Activated CD4-positive, CD25-positive, alpha-beta regulatory T cell (primary cell): ENCODE measurements at regions not wholly inside any gene's neighbourhood (a gene's known extent, or its start where the extent isn't known, plus 50 kb on each side); places are given as distances from the start of the nearest gene placed in this dataset.
"Not testable (repeated sequence)": the region's sequence is repeated elsewhere in the genome, so short reads cannot be mapped to it uniquely, and the experiment has no call there.

Source experiments
- DNase-seq, 4 experiments: peaks; one replicate each; lab custom pipeline; 2025; lab: John Stamatoyannopoulos, UW

DNA sequence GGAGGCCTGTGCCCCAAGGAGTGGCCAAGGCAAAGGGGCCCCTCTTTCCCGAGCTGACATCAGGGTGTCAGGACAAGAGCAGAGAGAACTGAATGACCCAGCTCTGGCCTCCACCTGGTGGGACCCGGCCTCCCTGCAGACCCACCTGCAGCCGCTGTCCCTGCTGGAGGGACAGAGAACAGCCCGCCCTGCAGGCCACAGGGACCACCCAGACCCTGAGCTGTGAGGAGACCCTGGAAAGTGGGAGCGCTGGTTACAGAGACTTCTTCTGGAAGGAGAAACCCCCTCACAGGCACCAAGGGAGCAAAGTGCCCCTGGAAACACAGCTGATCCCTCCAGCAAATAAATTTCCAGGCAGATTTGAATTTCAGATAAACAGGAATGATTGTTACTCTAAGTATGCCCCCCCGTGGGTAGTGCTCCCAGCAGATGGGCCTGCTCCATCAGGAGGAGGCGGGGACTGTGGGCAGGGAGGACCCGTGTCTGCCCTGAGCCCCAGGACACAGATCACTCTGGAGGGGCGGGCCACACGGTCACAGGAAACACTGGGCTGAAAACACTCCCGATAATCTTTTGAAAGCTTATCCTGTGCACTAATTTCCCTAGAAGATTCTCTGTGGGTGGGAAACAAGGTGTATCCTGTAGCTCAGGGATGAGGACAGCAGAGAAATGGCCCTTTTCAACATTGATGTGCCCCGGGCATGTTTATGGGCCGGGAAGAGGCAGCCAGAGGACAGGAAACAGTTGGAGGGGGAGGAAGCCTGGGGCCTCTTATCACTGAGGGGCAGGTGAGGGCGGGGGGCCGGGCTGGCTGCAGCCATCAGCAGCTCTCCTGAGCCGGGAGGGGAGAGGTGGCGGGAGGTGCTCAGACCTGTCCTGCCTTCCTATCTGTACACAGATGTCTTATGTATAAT is 276.0 kb downstream of the ADGRD1 start:
- DNase-seq: no peak

DNA sequence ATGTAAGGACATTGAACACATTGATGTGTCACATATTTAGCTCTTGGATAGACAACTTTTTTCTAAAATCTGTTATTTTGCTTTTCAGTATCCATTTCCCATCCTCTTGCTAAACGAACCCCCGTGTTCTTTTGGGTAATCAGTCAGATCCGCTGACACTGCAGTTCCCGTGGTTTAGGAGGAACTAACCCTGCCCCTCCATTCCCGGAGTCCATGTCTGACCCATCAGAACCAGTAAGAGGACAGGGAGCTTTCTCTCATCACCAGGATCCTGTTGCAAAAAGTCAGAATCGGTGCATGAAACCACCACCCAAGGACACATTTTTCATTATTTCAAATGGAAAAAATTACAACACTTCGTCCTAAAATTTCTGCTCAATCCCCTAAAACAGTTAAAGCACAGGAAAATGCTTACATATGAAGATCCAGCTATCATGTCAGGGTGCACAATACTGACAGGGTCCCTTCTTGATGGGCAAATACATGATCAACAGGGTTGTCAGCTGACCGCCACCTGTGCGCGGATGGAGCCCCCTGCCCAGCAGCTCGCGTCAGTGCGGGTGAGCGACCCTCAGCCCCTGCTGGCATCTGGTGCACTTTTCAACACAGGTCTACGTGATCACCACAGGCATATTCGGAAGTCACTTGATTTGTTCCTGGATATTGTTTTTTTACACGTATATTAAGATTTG is 276.8 kb downstream of the ADGRD1 start:
- DNase-seq: no peak

DNA sequence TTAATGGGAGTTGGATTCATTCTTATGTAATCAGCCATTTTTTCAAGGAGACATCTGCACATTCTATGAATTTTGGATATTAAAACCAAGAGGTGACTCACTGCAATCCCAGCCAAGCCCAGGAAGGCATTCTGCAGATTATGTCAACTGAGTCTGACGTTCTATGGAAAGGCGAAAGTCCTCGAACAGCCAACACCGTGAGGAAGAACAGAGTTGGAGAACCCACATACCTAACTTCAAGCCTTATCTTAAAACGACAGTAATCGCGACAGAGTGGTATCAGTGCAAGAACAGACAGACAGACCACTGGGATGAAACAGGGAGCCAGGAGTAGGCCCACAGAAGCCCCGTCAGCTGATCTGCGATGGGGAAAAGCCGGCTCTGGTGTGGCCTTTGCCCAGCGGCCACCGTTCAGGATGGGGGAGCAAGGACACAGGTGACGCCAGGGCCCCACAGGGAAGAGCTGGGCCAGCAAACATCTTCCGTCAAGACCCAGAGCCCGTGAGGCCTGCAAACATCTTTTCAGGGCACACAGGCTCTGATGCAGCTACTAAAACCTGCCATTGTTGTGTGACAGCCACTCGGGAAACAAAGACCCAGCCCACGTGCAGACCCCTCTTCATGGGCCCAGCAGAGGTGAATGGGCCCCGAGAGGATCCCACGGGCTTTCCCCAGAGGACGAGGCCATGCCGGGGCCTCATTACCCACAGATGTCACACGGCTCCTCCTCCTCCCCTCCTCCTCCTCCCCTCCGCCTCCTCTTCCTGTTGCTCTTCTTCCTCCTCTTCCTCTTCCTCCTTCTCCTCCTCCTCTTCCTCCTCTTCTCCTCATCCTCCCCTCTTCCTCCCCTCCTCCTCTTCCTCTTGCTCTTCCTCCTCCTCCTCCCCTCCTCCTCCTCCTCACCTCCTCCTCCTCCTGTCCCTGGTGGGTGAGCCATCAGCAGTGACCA is 277.6 kb downstream of the ADGRD1 start:
- no peak for DNase-seq

DNA sequence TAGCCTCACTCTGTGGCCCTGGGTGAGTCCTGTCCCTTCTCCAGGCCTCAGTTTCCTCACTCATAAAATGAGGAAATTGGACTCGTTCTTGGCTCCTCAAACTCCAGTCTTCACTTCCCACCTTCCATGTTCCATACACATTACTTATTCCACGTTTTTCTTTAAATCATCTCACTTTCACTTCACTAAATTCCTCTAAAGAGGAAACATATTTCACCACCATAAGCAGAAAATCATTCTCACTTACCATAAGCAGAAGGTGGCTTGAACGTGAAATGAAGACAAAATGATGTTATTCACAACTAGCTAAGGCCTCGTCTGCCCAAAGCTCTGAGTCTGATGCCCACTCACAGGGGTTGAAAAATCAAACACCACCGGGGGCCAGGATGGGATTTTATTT is 278.3 kb downstream of the ADGRD1 start:
- DNase-seq: no peak

DNA sequence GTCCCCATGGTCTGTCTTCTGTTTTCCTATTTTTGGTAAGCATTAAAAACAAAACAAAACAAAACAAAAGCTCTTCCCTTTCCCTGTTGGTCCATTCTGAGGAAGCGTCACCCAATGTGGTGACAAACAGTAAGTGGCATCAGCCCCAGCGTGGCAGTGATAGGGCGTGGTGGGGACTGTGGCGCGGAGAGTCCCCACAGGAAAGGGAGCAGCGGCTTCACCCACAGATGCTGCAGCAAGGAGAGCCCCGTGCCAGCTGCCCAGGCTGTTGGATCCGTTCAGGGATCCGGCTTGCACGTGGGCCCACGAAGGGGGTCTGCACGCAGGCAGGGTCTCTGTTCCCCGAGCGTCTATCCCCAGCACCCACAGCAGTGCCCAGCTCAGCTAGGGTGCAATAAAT is 279.2 kb downstream of the ADGRD1 start:
- not testable (repeated sequence) for DNase-seq

DNA sequence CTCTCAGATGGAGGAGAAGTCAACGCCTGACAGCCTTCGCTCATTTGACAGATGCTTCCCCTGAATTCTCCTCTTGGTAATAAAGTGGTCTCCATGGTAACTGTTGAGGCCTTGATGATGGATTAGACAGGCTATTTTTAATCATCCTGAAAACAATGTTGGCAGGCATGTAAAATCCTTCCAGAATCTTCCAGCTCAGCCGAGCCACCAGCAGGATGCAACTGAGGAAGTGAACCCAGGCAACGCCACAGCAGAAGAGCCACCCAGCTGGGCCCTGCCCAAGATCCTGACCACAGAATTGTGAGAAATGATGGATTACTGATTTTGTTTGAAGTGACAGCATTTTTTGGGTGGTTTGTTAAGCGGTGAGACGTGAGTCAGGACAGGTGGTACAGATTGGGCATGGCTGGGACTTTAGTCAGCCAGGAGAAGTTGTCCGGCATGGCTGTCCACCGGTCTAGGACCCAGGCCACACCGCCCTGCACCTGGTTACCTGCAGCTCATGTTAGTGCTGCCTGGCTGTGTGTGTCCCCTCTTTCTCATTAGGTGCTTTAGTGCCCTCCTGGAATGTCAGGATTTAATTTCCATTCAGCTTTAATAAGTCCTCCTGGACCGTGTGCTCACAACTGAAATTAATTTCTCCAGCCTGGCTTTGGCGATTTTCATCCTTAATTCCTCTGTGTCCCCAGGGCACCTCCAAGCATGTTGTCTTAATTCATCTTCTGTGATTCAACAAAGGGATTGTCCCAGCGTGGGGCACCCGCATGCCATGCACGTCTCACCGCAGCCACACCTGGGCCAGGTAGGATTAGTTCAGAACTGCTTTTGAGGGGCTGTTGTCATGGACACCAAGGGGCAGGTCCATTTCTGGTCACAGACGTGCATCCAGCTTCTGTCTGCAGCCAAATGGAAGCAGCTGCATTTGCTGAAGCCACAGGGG is 280.4 kb downstream of the ADGRD1 start:
- not testable (repeated sequence) for DNase-seq

DNA sequence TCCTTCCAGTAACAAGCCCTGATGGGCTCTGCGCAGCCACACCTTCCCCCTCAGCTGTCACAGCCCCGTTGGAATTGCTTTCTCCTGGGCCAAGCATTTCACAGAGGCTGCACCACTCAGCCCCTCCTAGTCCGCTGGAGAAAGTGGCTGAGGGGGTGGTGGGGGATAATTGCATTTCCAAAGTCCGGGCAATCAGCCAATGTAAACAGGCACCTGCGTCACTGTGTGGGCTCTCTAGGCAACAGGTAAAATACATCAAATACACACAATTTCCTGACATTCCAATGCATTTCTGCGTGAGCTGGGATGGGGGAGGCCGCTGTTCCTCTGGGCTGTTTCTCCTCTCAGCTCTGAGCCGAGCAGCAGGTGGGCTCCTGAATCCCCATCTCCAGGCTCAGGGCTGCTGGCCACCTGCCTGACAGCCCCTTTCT is 281.1 kb downstream of the ADGRD1 start:
- not testable (repeated sequence) for DNase-seq

DNA sequence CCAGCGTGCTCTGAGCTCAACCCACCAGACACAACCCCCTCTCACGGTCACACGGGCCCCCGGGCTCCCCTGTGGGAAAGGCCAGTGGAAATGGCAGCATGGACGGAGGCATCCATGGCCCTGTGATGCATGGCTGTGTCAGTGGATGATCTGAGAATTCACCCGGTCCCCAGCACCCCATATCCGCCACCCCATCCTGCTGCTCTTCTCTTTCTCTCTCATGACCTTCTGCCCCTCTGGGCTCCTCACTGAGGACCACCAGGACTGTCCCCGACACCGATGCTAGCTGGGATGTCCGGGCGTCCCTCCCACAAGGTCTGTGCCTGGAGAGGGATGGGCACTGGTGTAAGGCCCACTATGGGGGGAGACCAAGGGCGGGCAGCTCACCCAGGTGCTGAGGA is 282.2 kb downstream of the ADGRD1 start:
- DNase-seq: no peak

DNA sequence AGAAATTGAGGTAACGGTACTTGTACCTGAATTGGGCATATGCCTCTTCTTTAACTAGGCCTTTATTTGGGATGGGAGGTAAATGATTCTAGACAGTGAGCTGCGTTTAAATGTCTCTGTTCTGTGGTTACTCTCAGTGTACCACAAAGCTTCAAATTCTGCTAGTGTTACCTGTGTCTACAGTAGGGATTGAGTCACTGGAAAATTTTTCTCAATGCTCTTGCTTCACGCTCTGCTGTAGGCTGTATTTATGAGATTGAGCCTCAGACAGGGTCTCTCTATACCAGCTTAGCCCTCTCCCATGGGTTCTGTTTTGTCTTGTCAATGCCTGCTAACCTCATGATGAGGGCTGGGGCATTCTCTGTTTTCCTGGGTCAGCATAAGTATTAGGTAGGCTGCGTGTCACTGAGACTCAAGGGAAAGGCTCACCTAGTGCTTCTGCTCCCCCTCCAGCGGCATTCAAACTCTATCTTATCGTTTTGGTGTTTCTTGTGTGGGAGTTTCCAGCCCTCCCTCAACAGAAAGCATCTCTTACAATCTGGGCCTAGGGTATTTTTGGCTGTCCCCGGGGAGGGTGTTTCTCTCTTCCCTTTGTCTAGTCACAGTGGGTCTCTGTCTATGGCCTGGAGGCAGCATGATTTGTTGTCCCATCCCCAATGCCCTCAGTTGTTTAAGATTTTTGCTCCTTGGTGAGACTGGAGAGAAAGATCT is 285.8 kb downstream of the ADGRD1 start:
- no peak for DNase-seq

DNA sequence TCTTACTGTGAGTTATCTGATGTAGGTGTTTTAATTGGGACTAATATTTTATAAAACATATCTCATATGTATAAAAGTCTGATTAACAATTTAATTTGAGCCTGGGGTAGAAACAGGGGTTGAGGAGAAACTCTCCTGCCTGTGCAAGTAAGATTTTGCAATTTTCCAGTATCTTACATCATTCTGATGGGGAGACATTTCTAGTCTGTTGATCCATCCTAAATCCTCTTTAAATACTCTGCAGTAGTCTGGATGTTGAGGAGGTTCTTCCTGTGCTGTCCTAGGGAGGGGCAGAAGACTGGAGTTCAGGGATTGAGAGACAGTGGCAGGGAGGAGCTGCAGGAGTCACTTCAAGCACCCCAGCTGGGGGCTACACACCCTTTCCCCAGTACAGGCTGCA is 287.8 kb downstream of the ADGRD1 start:
- DNase-seq: no peak

DNA sequence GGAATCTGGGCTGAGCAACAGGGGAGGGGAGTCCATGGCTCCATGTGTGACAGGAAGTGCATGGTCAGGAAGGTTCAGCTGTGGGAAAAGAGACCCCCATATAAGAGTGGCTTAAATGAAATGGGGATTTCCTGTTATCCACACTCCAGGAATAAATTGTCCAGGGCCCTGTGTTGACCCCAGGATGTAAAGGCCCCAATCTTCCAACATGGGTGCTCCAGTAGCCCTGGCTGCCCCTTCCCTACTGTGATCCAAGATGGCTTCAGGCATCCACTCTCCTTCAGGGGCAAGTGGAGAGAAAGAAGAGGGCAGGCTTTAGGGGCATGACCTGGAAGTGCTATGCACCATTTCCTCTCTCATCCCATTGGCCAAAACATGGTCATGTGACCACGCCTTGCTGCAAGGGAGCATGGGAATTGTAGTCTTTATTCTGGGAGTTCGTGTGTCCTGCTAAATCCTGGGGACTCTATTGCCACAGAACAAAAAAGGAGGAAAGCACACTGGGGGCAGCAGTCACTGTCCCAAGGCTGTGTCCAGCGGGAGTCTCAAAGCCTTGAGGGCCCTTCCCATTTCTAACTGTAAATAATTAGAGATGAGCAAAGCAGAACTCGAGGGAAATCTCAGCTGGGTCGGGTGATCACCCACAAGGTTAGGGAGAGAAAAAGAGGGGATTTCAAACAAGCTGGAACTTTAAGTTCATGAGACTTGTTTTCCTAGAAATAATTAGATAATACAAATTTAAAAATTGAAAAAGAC is 289.2 kb downstream of the ADGRD1 start:
- DNase-seq: no peak

DNA sequence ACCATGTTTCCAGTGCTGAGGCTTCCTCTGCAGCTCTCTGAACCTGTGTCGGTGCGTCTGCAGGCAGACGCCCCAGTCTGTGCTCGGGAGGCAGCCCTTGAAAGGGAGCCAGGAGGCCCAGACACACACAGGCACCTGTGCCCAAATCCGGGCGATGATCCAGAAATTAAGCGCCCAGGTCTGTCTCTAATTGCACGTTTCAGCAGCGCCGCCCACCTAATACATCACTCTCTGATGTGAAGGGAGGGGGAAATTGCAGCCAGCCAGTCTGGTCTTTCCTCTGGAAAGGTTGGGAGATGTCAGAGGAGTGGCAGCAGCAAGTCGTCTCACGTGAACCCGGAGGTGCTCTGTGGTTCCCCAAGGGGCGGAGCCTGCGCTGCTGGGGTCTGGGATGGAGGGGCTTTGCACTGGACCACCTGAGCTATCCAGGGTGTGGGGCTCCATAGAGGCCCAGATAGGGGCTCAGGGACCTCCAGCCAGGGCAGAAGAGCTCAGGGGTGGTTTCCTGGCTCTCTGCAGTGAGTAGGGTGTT is 290.5 kb downstream of the ADGRD1 start:
- DNase-seq: not testable (repeated sequence)

DNA sequence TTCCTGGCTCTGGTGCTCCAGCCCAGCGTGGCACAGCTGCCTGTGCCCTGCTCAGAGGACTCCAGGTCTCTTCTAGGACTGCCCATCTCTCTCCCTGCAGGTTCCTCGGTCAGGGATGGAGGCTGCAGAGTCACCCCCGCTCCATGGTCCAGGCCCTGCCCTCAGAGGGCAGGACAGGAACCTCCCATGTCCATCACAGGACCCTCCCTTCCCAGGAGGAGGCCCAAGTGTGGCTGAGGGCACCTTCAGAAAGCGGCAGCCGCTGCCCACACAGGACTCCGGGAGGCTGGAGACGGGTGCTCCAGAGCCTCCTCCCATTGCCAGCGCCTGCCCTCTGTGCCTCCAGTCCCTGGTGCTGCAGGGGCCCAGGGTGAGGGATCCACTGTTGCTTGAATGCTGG is 291.5 kb downstream of the ADGRD1 start:
- not testable (repeated sequence) for DNase-seq

DNA sequence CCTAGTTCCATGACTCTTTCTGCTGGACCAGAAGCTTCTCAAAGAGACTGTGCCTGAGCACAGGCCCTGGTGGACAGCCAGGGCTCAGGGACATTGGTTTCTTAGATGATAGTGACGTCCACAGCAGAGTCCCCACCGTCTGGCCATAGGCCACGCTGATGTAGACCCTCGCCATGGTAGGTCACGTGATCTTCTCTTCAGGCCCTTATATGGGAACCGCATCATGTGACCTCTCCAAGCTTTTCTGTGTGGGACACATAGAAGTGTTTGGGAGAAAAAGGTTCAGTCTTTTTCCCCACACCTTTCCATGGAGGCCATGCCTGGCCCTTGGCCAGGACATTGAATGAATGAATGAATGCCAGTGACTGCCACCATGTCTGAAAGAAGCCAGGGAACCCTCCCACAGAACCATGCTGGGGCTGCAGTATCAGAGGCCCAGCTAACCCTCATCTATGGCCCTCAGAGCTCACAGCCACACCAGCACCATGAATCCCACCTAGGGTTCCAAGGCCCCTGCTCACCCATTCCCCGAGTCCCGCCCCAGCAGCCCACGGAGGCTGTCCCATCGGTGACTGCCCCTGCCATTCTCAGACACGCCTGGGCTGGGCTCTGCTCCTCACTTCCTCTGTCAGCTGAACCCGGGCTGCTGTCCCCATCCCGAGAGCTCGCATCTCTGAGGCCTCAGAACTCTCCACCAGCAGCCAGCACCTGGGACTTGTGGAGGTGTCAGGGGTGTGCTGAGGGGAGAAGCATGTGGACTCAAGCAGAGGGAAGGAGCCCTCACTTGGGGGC is 292.1 kb downstream of the ADGRD1 start:
- no peak for DNase-seq

DNA sequence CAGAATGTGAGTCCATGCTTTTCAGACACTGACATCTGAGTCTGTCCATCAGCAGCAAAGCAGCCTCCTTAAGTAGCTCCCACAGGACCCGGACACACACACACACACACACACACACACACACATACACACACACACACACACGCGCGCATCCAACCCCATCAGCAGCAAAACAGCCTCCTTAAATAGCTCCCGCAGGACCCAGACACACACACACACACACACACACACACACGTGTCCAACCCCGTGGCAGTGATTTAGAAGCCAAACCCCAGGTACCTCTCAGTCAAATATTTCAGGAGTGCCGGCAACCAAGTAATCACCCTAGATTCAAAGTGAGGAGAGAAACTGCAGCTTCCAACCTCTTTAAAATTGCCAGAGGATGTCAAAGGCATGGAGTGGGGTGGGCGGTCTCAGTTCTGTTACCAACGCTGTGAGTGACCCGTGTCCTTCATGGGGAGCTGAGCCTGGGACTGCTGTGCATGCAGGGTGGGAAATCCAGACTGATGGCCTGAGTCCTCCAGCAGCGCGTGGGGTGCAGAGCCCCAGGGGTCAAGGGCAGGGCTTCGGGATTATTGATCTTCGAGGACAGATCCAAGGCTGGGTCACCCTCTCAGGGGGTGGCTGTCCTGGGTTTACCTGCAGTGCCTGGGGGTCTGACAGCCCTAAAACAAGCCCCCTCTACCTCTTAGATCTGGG is 293.5 kb downstream of the ADGRD1 start:
- not testable (repeated sequence) for DNase-seq

DNA sequence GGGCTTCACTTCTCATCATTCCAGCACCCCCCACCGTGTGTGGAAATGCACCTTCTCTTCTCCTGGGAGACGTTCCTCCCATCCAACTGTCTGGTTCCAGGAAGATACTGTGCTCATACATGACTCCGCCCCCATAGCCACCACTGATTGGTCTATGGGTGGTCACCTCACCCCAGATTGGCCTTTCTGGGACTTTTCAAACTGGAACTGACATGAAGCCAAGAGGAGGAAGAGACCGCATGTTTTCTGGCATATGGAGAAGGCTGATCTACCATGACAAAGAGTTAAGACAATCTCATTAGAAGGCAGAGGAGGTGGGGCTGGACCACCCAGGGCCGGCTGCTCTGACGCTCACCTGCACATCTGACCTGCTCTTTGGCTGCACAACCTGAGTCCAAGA is 294.2 kb downstream of the ADGRD1 start:
- not testable (repeated sequence) for DNase-seq

DNA sequence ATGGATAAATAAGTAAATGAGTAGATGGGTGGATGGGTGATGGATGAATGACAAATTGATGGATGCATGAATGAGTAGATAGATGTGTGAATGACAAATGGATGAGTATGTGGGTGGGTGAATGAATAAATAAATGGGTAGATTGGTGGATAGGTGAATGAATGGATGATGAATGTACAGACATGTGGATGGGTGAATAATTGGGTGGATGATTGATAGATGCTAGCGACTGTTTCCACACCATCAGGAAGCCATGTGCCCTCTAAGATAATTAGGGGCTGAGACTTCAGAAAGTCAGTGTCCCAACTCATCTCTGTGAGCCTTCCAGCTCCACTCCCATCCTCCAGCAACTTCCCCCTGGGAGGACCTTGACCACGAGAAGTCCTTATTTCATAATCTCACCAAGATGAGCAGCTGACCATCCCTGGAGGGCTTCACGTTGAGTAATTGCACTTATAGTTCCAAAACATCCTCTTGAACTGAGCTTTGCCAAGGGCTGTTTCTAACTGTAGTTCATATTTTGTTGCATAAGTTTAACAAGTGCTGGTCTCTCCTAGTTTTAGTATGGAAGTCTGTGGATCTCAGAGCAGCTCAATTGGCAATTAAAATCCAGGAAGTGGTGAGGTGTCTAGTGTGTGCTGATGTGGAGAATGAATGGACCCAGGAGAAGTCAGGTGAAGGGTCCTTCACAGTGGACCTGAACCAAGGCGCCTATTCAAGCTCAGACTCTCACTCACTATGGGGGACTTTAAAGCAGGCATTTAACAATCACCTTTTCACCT is 295.7 kb downstream of the ADGRD1 start:
- DNase-seq: no peak
